ENCODE measurements at regions not wholly inside any gene's neighbourhood (a gene's known extent, or its start where the extent isn't known, plus 50 kb on each side); places are given as distances from the start of the nearest gene placed in this dataset.

GRCh38 chr2:150188800-150189199 is 298.7 kb downstream of the RND3 start:
- TF ChIP-seq, protein P1, sequence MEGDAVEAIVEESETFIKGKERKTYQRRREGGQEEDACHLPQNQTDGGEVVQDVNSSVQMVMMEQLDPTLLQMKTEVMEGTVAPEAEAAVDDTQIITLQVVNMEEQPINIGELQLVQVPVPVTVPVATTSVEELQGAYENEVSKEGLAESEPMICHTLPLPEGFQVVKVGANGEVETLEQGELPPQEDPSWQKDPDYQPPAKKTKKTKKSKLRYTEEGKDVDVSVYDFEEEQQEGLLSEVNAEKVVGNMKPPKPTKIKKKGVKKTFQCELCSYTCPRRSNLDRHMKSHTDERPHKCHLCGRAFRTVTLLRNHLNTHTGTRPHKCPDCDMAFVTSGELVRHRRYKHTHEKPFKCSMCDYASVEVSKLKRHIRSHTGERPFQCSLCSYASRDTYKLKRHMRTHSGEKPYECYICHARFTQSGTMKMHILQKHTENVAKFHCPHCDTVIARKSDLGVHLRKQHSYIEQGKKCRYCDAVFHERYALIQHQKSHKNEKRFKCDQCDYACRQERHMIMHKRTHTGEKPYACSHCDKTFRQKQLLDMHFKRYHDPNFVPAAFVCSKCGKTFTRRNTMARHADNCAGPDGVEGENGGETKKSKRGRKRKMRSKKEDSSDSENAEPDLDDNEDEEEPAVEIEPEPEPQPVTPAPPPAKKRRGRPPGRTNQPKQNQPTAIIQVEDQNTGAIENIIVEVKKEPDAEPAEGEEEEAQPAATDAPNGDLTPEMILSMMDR (IDR thresholded peaks at IDR 0.05): no peak
- no peak for TF ChIP-seq POLR2AphosphoS5 (IDR thresholded peaks at IDR 0.05; ENCODE audit: low read depth, low read length)
- no peak for TF ChIP-seq SIN3A (IDR thresholded peaks at IDR 0.05; ENCODE audit: borderline replicate concordance, insufficient read depth, low read depth, low read length)
- TF ChIP-seq, protein P2, sequence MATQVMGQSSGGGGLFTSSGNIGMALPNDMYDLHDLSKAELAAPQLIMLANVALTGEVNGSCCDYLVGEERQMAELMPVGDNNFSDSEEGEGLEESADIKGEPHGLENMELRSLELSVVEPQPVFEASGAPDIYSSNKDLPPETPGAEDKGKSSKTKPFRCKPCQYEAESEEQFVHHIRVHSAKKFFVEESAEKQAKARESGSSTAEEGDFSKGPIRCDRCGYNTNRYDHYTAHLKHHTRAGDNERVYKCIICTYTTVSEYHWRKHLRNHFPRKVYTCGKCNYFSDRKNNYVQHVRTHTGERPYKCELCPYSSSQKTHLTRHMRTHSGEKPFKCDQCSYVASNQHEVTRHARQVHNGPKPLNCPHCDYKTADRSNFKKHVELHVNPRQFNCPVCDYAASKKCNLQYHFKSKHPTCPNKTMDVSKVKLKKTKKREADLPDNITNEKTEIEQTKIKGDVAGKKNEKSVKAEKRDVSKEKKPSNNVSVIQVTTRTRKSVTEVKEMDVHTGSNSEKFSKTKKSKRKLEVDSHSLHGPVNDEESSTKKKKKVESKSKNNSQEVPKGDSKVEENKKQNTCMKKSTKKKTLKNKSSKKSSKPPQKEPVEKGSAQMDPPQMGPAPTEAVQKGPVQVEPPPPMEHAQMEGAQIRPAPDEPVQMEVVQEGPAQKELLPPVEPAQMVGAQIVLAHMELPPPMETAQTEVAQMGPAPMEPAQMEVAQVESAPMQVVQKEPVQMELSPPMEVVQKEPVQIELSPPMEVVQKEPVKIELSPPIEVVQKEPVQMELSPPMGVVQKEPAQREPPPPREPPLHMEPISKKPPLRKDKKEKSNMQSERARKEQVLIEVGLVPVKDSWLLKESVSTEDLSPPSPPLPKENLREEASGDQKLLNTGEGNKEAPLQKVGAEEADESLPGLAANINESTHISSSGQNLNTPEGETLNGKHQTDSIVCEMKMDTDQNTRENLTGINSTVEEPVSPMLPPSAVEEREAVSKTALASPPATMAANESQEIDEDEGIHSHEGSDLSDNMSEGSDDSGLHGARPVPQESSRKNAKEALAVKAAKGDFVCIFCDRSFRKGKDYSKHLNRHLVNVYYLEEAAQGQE (IDR thresholded peaks at IDR 0.05; ENCODE audit: insufficient read depth in 1 of 2, low read depth in 2 of 2, low read length in 1 of 2): no peak
